GM12878 (cell line): ENCODE measurements at regions not wholly inside any gene's neighbourhood (a gene's known extent, or its start where the extent isn't known, plus 50 kb on each side); places are given as distances from the start of the nearest gene placed in this dataset.

Experiments
- ATAC-seq: fragments of 200-7000 bp; cut with Tn5 transposase; 3 replicates; pipeline ENCODE4 v1.9.1; 2020; ENCODE audit warnings: mild to moderate bottlenecking, moderate library complexity
- BruUV-seq: library from RNA; stranded (reverse); fragments of 400-500 nt; replicated peaks from 2 replicates; lab custom pipeline; 2021; lab: Mats Ljungman, UMichigan
- CTCF ChIA-PET: fragments of 300-600 bp; sonication (Branson Sonifier 250); formaldehyde crosslinking; extraction: SDS; loops from one replicate; lab custom pipeline; 2021; ENCODE audit warnings: inconsistent platforms; lab: Yijun Ruan, JAX
- POLR2A ChIA-PET: fragments of 350-600 bp; formaldehyde crosslinking; extraction: SDS; loops from one replicate; lab custom pipeline; 2021; ENCODE audit warnings: inconsistent platforms; lab: Charles Lee
- RAD21 ChIA-PET: fragments of 300-600 bp; sonication (Branson Sonifier 250); formaldehyde crosslinking; loops from one replicate; lab custom pipeline; 2023; ENCODE audit warnings: antibody characterized with exemption; ENCODE audit not compliant: unreplicated experiment; lab: Charles Lee
- SMC1A ChIA-PET: fragments of 300-600 bp; sonication (Branson Sonifier 250); formaldehyde crosslinking; loops from one replicate; lab custom pipeline; 2023; ENCODE audit not compliant: unreplicated experiment, uncharacterized antibody; lab: Charles Lee
- DNase-seq: peaks from one replicate; pipeline ENCODE4 v3.0.0-alpha.2; 2011; ENCODE audit warnings: low read depth, low spot score
- FAIRE-seq: peaks from 3 replicates; lab custom pipeline; 2011; peaks lifted over from hg19 to GRCh38; lab: Jason Lieb, UNC
- H2AFZ ChIP-seq: 2 replicates; pipeline ENCODE4 v1.6.0; 2011; ENCODE audit warnings: low read depth, low read length, control low read depth; ENCODE audit not compliant: control insufficient read depth
- H3K27ac ChIP-seq: 2 replicates; pipeline ENCODE4 v1.5.1; 2011; ENCODE audit warnings: control low read depth; ENCODE audit not compliant: control insufficient read depth, insufficient read depth
- H3K27me3 ChIP-seq, 2 experiments: replicated peaks in 1 of 2; 2 replicates each; pipeline versions ENCODE4 v1.6.0 to v1.6.1; 2011; ENCODE audit warnings: low read length in 1 of 2; ENCODE audit not compliant: control insufficient read depth in 2 of 2, insufficient read depth in 2 of 2
- H3K36me3 ChIP-seq, 2 experiments: 2 replicates each; pipeline ENCODE4 v1.5.1; 2011; ENCODE audit warnings: low read length in 1 of 2; ENCODE audit not compliant: control insufficient read depth in 2 of 2, insufficient read depth in 2 of 2
- H3K4me1 ChIP-seq: 2 replicates; pipeline ENCODE4 v1.6.1; 2011; ENCODE audit warnings: mild to moderate bottlenecking, low read length, moderate library complexity, mixed read lengths; ENCODE audit not compliant: control insufficient read depth, insufficient read depth
- H3K4me2 ChIP-seq: 2 replicates; pipeline ENCODE4 v1.6.0; 2011; ENCODE audit warnings: control low read depth; ENCODE audit not compliant: control insufficient read depth, insufficient read depth
- H3K4me3 ChIP-seq: fragments of 200-600 bp; sonication (generic); 2 replicates; pipeline ENCODE4 v1.5.1; 2016
- H3K79me2 ChIP-seq: 2 replicates; pipeline ENCODE4 v1.6.0; 2011; ENCODE audit warnings: low read length; ENCODE audit not compliant: control insufficient read depth, insufficient read depth
- H3K9ac ChIP-seq: 2 replicates; pipeline ENCODE4 v1.8.0; 2011; ENCODE audit warnings: low read length, control low read depth, mixed read lengths; ENCODE audit not compliant: control insufficient read depth, insufficient read depth
- H3K9me3 ChIP-seq: replicated peaks from 3 replicates; pipeline ENCODE4 v1.5.1; 2011; ENCODE audit warnings: mild to moderate bottlenecking, low read length; ENCODE audit not compliant: control insufficient read depth, insufficient read depth
- H4K20me1 ChIP-seq: 2 replicates; pipeline ENCODE4 v1.6.0; 2011; ENCODE audit not compliant: control insufficient read depth, insufficient read depth
- CREM ChIP-seq: IDR thresholded peaks from 2 replicates; pipeline ENCODE4 v1.6.1; 2014; ENCODE audit warnings: antibody characterized with exemption, low read depth
- FOS ChIP-seq: IDR thresholded peaks from 3 replicates; pipeline ENCODE4 v1.6.1; 2011; ENCODE audit warnings: borderline replicate concordance; ENCODE audit not compliant: insufficient read length; ENCODE audit errors: extremely low read depth
- RBBP5 ChIP-seq: fragments of 200-600 bp; sonication (generic); conservative IDR thresholded peaks from 2 replicates; pipeline ENCODE4 v1.6.1; 2016
- ZNF217 ChIP-seq: fragments of 450-650 bp; IDR thresholded peaks from 2 replicates; pipeline ENCODE4 v1.6.1; 2017; ENCODE audit warnings: antibody characterized with exemption, mild to moderate bottlenecking
- ZSCAN29 ChIP-seq: fragments of 450-650 bp; IDR thresholded peaks from 2 replicates; pipeline ENCODE4 v1.6.1; 2017; ENCODE audit warnings: mild to moderate bottlenecking, moderate library complexity
- WGBS: methylation state at CpG from one replicate; pipeline ENCODE4 v1.1.6; 2016; ENCODE audit warnings: low lambda C conversion rate; ENCODE audit not compliant: insufficient replicate concordance, insufficient coverage; ENCODE audit errors: missing lambda C conversion rate; 5-methylcytosine and 5-hydroxymethylcytosine counted together
- in situ Hi-C: fragments of 300-500 bp; cut with MboI; formaldehyde crosslinking; loops from 9 replicates; pipeline ENCODE4 v1.14.3; 2018; ENCODE audit warnings: mixed read lengths
- intact Hi-C: fragments of 100-400 bp; cut with micrococcal nuclease; formaldehyde crosslinking; loops from one replicate; pipeline ENCODE4 v1.14.2; 2022; ENCODE audit not compliant: unreplicated experiment
- TF ChIP-seq, protein P1 (sequence below): fragments of 450-650 bp; formaldehyde crosslinking; IDR thresholded peaks from 2 replicates; pipeline ENCODE4 v1.4.0; 2020; ENCODE audit warnings: mild to moderate bottlenecking, moderate library complexity
- TF ChIP-seq, protein P2 (sequence below): IDR thresholded peaks from 2 replicates; pipeline ENCODE4 v1.6.1; 2012; ENCODE audit warnings: low read depth, low read length, improper control_type of control experiment

DNA sequence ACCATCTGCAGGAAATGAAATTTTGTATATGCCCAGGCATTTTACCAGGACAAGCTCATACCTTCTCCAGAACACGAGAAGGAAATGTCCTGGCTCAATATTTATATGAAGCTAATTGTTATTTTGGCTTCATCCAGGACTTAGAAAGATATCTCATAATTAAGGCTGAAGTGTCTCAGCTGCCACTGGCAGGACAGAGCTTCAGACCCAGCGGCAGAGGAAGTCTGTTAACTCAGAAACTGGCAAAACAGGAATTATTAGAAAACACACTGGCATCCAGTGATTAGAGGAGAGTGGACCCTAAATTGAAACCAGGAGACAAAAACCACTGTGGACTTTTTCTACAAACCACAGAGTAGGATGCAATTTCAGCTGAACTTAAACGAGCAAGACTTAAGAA is 329.7 kb downstream of the CYRIA start (continued):
- no peak for TF ChIP-seq FOS

DNA sequence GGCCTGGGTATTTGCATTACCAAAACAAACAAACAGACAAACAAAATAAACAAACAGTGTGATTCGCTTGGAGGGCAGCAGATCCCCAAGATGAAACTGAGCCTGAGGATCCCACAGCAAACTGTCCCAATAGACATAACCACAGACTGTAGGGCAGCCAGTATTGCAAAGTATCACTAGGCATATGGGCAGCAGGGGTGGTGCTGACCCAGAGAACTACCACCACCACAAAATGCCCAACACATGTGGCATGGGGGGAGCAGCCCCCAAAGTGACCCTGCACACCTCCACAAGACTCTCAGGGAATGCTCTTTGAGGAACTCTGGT is 330.1 kb downstream of the CYRIA start:
- ChIA-PET RAD21 (no interaction called here), CTCF (no interaction called here), POLR2A (no interaction called here), SMC1A (no interaction called here)
- intact Hi-C loops: no loop called here
- H3K4me1 ChIP-seq: no peaks in the 10 kb centered on the region
- no peak for FAIRE-seq
- TF ChIP-seq, protein P1, sequence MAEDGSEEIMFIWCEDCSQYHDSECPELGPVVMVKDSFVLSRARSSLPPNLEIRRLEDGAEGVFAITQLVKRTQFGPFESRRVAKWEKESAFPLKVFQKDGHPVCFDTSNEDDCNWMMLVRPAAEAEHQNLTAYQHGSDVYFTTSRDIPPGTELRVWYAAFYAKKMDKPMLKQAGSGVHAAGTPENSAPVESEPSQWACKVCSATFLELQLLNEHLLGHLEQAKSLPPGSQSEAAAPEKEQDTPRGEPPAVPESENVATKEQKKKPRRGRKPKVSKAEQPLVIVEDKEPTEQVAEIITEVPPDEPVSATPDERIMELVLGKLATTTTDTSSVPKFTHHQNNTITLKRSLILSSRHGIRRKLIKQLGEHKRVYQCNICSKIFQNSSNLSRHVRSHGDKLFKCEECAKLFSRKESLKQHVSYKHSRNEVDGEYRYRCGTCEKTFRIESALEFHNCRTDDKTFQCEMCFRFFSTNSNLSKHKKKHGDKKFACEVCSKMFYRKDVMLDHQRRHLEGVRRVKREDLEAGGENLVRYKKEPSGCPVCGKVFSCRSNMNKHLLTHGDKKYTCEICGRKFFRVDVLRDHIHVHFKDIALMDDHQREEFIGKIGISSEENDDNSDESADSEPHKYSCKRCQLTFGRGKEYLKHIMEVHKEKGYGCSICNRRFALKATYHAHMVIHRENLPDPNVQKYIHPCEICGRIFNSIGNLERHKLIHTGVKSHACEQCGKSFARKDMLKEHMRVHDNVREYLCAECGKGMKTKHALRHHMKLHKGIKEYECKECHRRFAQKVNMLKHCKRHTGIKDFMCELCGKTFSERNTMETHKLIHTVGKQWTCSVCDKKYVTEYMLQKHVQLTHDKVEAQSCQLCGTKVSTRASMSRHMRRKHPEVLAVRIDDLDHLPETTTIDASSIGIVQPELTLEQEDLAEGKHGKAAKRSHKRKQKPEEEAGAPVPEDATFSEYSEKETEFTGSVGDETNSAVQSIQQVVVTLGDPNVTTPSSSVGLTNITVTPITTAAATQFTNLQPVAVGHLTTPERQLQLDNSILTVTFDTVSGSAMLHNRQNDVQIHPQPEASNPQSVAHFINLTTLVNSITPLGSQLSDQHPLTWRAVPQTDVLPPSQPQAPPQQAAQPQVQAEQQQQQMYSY (CRISPR knock-in tag): no peak
- TF ChIP-seq RBBP5 (no peak), CREM (no peak), ZSCAN29 (no peak), ZNF217 (no peak)
- TF ChIP-seq, protein P2, sequence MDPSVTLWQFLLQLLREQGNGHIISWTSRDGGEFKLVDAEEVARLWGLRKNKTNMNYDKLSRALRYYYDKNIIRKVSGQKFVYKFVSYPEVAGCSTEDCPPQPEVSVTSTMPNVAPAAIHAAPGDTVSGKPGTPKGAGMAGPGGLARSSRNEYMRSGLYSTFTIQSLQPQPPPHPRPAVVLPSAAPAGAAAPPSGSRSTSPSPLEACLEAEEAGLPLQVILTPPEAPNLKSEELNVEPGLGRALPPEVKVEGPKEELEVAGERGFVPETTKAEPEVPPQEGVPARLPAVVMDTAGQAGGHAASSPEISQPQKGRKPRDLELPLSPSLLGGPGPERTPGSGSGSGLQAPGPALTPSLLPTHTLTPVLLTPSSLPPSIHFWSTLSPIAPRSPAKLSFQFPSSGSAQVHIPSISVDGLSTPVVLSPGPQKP: no peak
- DNase-seq: no peak
- no peak for ATAC-seq
- H3K9ac ChIP-seq: no peak overlapping the region
- H3K79me2 ChIP-seq: no peaks in the 10 kb centered on the region
- H3K9me3 ChIP-seq: no peaks in the 10 kb centered on the region
- no peaks in the 10 kb centered on the region for H4K20me1 ChIP-seq
- WGBS: 25% methylated on average over 1 of the region's 1 CpG
- in situ Hi-C loops: no loop called here
- H2AFZ ChIP-seq: no peak overlapping the region
- no peak overlapping the region for H3K27ac ChIP-seq
- H3K4me2 ChIP-seq: no peak overlapping the region
- H3K36me3 ChIP-seq: no peaks in the 10 kb centered on the region
- no TSS peak for BruUV-seq
- no peak overlapping the region for H3K4me3 ChIP-seq
- no peaks in the 10 kb centered on the region for H3K27me3 ChIP-seq
